GM13976 (cell line): ENCODE measurements at regions not wholly inside any gene's neighbourhood (a gene's known extent, or its start where the extent isn't known, plus 50 kb on each side); places are given as distances from the start of the nearest gene placed in this dataset.

Experiments
- DNase-seq: peaks from one replicate; pipeline ENCODE4 v3.0.0; 2012; ENCODE audit warnings: low spot score
- CTCF ChIP-seq: IDR thresholded peaks from 2 replicates; pipeline ENCODE4 v1.5.1; 2012; ENCODE audit warnings: borderline replicate concordance, mild to moderate bottlenecking; ENCODE audit not compliant: insufficient read depth; ENCODE audit errors: extremely low read depth, missing control alignments, control extremely low read depth
- in situ Hi-C: fragments of 300-500 bp; cut with MboI; formaldehyde crosslinking; loops from one replicate; pipeline ENCODE4 v1.12.0; 2022; ENCODE audit warnings: low sequenced_read_pairs, mixed read lengths, inconsistent platforms; ENCODE audit not compliant: unreplicated experiment

- no peak for TF ChIP-seq CTCF
- in situ Hi-C loops = loop anchor here (10.0 kb wide), 1 partner anchor 179 kb away; no protein-coding TSS in a partner anchor
- no peak for DNase-seq
These were observed 221.2 kb downstream of the IGSF11 start for GRCh38 chr3:118813472-118813871.

GRCh38 chr3:118817748-118818165 is 216.9 kb downstream of the IGSF11 start:
- peak; percentile 49 for DNase-seq
- peak; percentile 75 for TF ChIP-seq CTCF
- in situ Hi-C loops = loop anchor here (10.0 kb wide), 1 partner anchor 183 kb away; no protein-coding TSS in a partner anchor

- no peak for DNase-seq
- TF ChIP-seq CTCF = no peak
- in situ Hi-C loops = loop anchor here (10.0 kb wide), 1 partner anchor 184 kb away; no protein-coding TSS in a partner anchor
These were observed 216.3 kb downstream of the IGSF11 start for GRCh38 chr3:118818386-118818785.

GRCh38 chr3:118823626-118824025 is 211.0 kb downstream of the IGSF11 start:
- TF ChIP-seq CTCF = no peak
- in situ Hi-C loops = no loop called here
- no peak for DNase-seq

GRCh38 chr3:118827446-118827845 is 207.2 kb downstream of the IGSF11 start:
- DNase-seq = no peak
- no peak for TF ChIP-seq CTCF

GRCh38 chr3:118828351-118828750 is 206.3 kb downstream of the IGSF11 start:
- no peak for DNase-seq
- in situ Hi-C loops = no loop called here
- TF ChIP-seq CTCF = no peak

More at GRCh38 chr3:118827446-118827845, 207.2 kb downstream of the IGSF11 start:
- in situ Hi-C loops = no loop called here
